ENCODE measurements at regions not wholly inside any gene's neighbourhood (a gene's known extent, or its start where the extent isn't known, plus 50 kb on each side); places are given as distances from the start of the nearest gene placed in this dataset.

- DNase-seq: peak; percentile 50
Measured at GRCh38 chr12:98416845-98417244, 98.5 kb upstream of the TMPO start.

- no peak for DNase-seq
Measured at GRCh38 chr12:98417266-98417665, 98.1 kb upstream of the TMPO start.

GRCh38 chr12:98418357-98419075 is 96.9 kb upstream of the TMPO start:
- DNase-seq: peak; percentile 15

DNA sequence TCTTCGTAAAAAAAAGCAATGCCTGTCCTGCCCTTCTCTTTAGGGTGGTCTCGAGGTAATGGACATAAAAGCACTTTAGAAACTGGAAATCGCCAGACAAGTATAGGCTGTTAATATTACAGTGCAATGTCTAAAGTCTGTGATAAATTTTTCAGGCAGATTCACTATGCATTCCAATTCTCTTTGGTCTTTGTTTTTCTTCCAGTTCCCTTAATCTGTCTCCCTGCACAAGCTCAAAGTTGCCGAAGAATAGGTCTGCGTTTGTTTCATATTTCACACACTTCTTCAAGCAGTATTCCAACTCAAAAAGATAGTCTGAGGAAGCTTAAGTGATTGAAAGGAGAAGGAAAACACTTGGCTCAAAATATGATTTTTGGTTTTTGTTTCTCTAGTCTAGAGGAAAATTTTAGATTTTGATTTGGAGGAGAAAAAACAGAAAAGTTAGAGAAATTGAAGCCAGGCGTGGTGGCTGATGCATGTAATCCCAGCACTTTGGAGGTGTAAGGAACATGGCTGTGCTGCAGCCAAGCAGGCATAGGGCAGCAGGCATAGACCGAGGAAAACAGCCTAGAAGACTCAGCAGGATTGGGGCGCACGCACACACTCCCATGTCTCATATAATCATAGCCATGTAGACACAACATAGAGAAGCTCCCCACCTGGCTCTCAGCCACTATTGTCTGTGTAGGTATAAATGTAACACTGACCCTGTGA is 96.2 kb upstream of the TMPO start:
- DNase-seq: no peak

GRCh38 chr12:98419795-98420404 is 95.5 kb upstream of the TMPO start:
- DNase-seq: no peak

DNA sequence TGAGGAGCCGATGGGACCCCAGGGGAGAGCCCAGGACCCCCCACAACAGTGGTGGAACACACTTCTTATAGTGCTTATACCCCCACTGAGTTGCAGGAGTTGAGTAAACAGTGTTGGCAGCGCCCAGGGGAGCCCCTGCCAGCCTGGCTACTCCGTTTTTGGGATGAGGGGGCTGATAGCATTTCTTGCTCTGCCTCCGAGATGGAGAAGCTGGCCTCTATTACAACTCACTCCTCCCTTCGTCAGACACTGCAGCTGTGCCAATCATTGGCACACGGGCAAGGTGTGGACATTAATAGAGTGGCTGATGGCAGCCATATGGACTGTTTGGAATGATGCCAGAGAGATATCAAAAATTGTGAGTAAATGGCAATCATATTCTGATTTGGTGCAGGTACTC is 94.9 kb upstream of the TMPO start:
- peak; percentile 64 for DNase-seq

- DNase-seq: peak; percentile 50
Measured at GRCh38 chr12:98421316-98421715, 94.1 kb upstream of the TMPO start.

GRCh38 chr12:98422359-98422758 is 93.0 kb upstream of the TMPO start:
- no peak for DNase-seq

GRCh38 chr12:98422812-98423211 is 92.6 kb upstream of the TMPO start:
- DNase-seq: no peak

- no peak for DNase-seq
Measured at GRCh38 chr12:98423963-98424362, 91.4 kb upstream of the TMPO start.

- peak; percentile 66 for DNase-seq
Measured at GRCh38 chr12:98424726-98425401, 90.5 kb upstream of the TMPO start.

DNA sequence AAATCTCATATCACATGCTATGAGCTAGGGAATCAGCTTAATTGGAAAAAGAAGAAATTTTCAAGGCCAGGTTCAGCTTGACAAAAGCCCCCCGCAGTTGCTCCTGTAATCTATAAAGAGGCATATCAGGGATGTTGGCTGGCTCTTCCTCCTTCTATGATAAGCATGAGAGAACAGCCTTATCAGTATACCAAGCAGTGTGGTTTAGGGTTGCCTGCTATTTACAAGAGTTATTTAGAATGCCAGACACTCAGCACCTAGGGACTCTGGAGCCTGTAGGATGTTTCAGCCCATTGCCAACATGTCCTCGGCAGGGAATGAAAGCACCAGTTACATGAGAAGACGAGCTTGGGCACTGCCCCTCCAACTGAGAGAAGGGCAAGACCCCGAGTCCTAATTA is 89.5 kb upstream of the TMPO start:
- DNase-seq: no peak

DNA sequence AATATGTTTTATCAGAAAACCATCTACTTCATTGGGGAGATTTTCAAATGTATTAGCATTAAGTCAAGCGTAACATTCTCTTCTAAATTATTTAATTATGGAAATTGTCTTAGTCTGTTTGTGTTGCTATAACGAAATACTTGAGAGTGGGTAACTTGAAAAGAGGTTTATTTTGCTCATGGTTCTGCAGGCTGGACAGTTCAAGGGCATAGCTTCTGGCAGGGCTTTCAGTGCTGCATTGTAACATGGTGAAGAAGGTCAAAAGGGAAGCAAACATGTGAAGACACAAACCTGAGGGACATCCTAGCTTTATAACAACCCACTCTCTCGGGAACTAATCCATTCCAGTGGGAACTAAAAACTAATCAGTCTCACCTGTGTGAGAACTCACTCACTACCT is 84.3 kb upstream of the TMPO start:
- no peak for DNase-seq

GRCh38 chr12:98437166-98437565 is 78.2 kb upstream of the TMPO start:
- no peak for DNase-seq

- no peak for DNase-seq
Measured at GRCh38 chr12:98437806-98438595, 77.4 kb upstream of the TMPO start.

DNA sequence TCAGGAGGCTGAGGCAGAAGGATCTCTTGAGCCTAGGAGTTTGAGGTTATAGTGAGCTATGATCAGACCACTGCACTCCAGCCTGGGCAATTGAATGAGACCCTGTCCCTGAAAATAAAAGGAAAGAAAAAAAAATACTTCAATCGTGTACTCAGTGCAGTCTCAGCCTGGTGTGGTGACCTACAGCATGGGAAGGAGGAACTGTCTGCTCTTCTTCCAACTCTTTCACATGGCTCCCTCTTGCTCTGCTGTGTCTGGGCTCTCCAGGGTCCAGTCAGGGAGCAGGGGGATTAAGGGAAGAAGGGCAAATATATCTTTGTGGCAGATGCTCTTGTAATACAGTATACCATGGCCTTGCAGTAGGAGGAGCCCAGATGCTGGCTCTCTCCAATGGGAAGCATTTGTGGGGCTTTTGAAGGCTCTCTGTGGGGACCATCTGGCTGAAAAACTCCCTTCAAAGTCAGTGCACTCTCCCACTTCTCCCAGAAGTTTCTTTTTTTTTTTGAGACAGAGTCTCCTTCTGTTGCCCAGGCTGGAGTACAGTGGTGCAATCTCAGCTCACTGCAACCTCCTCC is 76.6 kb upstream of the TMPO start:
- DNase-seq: peak; percentile 69

DNA sequence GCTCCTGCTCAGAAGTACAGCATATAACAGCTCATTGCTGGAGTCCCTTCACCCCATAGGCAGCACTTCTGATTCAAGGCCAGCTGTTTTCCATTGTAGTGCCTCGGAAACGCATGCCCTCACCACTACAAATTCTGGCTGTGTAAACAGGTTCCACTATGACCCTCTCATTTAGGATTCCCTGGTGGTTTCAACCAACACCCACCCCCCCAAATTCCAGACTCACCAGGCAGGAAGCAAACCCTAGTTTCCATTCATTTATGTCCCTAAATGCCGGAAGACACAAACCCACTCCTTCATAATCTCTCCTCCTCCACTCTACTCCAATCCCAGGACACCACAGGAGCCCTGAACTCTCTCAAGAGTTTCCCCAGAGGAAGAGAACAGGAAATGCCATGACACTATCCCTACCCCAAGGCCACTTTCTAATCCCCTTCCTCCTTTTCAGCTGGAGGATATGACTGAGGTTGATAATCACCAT is 75.9 kb upstream of the TMPO start:
- no peak for DNase-seq

DNA sequence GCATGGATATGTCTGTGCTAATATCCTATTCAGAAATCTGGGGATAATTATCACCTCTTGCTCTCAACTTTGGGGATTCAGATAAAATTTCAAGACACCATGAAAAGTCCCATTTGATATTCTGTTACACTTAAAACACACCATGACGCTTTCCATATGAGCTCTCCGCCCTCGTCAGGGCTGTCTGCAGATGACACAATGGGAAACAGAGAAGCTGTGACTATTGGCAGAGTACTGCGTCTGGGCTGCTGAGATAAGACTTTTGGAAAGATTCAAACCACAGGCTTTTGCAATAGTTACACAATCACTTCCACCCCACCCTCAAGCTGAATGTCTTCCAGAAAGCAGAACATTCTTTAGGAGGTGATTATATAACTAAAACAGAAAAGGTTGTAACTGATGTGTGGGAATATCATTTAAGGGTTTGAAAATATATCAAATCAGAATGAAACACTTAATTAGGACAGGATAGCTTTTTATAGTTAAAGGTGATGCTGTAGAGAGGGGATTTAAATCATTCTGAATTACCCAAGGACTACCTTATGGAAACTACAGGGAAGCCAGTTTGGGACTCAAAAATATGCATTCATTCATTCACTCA is 75.3 kb upstream of the TMPO start:
- DNase-seq: no peak

DNA sequence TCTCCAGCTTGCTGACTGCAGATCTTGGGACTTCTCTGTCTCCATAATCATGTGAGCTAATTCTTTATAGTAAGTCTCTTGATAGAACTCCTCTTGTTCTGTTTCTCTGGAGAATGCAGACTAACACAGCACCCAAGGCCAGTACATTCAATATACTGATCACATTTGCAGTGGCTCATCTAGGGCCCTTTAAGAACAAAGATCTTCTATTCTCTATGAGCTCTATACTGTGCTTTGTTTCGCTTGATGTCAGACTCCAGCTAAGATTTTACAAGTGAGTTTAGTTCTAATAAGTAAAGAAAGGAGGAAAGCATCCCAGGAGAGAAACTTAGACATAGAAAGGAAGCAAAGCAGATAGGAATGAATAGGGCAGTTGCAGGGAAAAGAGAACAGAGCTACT is 69.3 kb upstream of the TMPO start:
- no peak for DNase-seq

DNA sequence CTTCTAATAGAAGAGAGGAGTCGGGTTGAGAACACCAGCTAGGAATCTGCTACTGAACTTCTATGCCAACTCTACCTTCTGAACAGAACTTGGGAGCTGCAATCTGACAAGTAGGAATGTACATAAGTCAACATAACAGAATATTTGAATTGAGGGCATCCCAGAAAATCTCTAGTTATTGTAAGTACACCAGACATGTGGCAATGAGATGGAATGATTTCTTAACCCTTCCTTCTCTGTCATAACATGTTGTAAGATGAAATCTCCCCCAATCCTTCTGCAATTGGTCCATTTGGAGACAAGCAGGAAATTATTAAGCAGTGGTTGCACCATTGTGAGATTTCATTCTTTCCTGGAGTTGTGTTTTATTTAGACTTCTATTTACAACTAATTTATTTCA is 68.7 kb upstream of the TMPO start:
- DNase-seq: no peak

DNA sequence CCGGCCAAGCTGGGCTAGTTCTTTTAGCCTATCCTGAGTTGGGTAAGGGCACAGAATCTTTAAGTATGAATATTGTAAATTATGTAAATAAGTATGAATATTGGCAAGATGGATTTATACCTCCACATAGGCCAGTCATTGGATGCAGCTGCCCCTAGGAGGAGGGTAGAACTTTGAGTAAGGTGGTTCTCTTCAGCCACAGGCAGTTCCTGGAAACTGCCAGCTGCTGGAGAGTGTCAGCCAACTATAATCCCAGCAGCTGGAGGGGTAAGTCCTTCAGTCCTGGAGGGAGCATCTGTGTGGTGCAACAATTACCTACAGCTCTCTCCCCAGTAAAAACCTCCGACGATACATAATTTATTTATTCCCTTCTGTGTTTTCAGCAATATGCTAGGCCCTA is 65.8 kb upstream of the TMPO start:
- peak; percentile 14 for DNase-seq

- DNase-seq: no peak
Measured at GRCh38 chr12:98453070-98453469, 62.3 kb upstream of the TMPO start.
